Fibroblast of villous mesenchyme (primary cell): ENCODE measurements at regions not wholly inside any gene's neighbourhood (a gene's known extent, or its start where the extent isn't known, plus 50 kb on each side); places are given as distances from the start of the nearest gene placed in this dataset.

Experiments used
- DNase-seq: peaks from one replicate; pipeline ENCODE4 v3.0.0-alpha.2; 2010; ENCODE audit warnings: low read depth
- H3K4me3 ChIP-seq: 2 replicates; pipeline ENCODE4 v1.5.1; 2011; ENCODE audit warnings: low read depth, mild to moderate bottlenecking, low read length
- CTCF ChIP-seq: IDR thresholded peaks from 2 replicates; pipeline ENCODE4 v1.5.1; 2012; ENCODE audit warnings: low read depth, mild to moderate bottlenecking, low read length; ENCODE audit not compliant: insufficient read depth

GRCh38 chrX:115894087-115894486 lies 276.5 kb upstream of the AGTR2 start:
- TF ChIP-seq CTCF: peak; percentile 19
- DNase-seq: peak; percentile 22
- H3K4me3 ChIP-seq: no peak overlapping the region

GRCh38 chrX:115895678-115896329 lies 274.7 kb upstream of the AGTR2 start:
- TF ChIP-seq CTCF: no peak
- no peak overlapping the region for H3K4me3 ChIP-seq
- no peak for DNase-seq

- DNase-seq: no peak
- H3K4me3 ChIP-seq: no peak overlapping the region
- no peak for TF ChIP-seq CTCF
Measured at GRCh38 chrX:115896362-115896761, 274.2 kb upstream of the AGTR2 start.

GRCh38 chrX:115897956-115898355 lies 272.6 kb upstream of the AGTR2 start:
- H3K4me3 ChIP-seq: no peak overlapping the region
- TF ChIP-seq CTCF: no peak
- DNase-seq: no peak

GRCh38 chrX:115898382-115899001 lies 272.1 kb upstream of the AGTR2 start:
- no peak overlapping the region for H3K4me3 ChIP-seq
- peak; percentile 8 for TF ChIP-seq CTCF
- DNase-seq: peak; percentile 30

GRCh38 chrX:115900425-115900824 lies 270.1 kb upstream of the AGTR2 start:
- no peak for DNase-seq
- TF ChIP-seq CTCF: no peak
- H3K4me3 ChIP-seq: no peak overlapping the region
